ENCODE measurements at regions not wholly inside any gene's neighbourhood (a gene's known extent, or its start where the extent isn't known, plus 50 kb on each side); places are given as distances from the start of the nearest gene placed in this dataset.

DNA sequence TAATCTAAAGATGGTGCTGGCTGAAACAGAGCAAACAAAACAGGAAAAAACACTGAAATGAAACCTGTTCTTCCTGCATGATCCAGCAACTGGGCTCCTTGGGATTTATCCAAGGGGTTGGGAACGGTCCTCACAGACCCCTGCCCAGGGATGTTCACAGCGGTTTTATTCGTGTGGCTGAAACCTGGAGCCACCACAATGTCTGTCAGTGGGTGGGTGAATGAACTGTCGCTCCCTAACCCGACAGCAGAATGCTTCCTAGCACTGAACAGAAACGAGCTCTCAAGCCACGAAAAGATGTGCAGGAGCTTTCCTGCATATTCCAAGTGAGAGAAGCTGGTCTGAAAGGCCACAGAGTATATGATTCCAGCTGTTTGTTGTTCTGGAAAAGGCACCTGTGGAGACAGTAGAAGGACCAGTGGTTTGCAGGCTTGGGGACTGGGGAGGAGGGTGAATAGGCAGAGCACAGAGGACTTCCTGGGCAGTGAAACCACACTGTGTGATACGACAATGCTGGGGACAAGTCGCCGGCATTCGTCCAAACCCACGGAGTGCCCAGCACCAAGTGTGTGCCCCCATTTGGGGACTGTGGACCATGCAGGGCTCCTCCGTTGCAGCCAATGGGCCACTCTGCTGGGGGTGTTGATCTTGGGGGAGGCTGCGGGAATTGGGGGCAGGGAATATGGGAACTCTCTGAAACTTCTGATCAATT lies 73.9 kb downstream of the TEX29 start:
- DNase-seq (ENCODE audit: low spot score): no peak

DNA sequence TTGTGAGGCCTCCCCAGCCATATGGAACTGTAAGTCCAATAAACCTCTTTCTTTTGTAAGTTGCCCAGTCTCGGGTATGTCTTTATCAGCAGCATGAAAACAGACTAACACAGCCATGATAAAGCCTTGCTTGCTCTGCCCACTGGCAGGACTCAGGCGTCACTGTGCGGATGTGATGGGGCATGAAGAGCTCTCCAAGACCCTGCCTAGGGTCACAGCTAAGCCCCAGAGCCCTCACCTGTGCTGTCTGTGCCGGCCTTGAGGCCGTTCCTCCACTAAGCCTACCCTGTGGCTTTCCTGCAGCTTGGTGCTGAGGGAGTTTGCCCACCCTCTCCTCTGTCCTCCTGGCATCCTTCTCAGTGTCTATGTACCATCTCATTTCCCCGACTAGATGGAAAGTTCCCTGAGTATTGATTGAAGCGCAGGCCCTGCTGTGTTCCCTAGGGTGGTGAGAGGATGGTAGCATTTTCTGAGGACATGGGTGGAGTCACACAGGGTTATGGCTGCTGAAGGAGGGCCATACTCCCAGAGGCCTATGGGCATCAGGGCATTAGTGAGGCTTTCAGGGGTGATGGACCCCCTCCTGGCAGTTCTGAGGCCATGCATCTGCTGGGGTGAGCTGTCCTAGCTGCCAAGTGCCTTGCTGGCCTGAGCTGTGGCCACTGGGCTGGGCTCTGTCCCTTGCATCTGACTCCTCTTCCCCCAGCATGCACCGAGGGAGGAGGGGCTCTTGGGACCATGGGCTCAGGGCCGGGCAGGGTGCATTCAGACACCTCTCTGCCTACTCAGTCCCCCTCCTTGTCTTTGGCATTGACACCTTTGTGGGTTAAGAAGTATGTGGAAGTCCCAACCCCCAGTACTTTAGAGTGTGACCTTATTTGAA lies 75.3 kb downstream of the TEX29 start:
- DNase-seq (ENCODE audit: low spot score): no peak

DNA sequence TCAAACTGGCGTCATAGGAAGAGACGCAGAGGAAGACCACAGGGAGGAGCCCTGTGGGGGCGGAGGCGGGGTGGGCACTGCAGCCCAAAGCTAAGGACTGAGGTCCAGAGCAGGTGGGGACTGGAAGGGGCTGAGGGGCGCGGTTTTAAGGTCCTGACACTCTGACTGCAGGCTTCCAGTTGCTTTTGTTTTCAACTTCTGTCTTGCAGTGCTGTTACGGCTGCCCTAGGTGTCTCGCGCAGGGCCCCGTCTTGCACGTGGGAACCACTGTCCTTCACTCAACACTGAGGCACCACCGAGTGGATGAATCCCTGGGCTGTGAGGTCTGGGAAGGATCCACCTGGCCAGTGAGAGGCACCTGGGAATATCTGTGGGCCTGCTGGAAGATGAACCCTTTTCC lies 76.0 kb downstream of the TEX29 start:
- no peak for DNase-seq (ENCODE audit: low spot score)

DNA sequence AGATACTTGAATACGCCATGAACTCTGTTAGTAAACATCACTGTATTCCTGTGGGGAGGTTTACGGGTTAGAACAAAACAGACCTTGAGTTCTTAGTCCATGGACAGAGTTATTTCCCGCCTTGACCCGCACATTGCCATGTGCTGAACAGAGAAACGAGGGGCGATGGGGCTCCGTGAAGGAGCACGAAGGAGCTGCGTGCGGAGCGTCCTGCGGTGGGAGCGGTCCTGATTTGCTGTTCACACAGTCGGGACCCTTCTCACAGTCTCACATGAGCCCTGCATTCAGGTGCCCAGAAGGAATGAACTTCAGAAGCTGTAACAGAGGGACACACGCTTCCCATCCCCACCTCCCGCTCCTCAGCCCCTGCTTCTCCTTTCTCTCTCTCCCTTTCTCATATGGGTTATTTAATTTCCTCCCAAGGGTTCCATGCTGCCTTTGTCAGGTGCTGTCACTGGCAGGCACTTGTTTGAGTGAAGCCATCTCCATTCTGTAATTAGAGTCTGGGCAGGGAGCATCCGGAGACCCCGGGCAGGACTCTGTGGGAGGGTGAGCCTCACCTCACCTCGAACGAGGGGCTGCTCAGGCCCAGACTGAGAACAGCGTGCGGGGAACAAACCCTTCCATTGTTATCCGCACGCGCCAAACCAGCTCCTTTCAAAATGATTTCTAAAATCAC lies 76.9 kb downstream of the TEX29 start:
- DNase-seq (ENCODE audit: low spot score): no peak

DNA sequence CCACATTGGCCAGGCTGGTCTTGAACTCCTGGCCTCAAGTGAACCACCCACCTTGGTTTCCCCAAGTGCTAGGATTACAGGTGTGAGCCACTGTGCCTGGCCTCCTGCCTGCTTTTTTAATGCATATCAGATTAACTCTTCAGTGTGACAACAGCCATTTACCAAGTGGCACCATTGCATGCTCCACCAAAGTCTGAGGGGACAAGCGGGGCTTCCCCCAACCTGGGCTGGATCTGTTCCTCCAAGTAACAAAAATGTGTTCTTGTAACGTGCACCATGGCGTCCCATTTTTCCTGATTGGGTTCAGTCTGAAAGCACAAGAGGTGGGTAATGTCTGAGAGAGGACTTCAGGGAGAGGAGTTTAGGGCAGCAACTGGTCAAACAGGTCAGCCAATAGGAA lies 77.8 kb downstream of the TEX29 start:
- DNase-seq (ENCODE audit: low spot score): no peak

DNA sequence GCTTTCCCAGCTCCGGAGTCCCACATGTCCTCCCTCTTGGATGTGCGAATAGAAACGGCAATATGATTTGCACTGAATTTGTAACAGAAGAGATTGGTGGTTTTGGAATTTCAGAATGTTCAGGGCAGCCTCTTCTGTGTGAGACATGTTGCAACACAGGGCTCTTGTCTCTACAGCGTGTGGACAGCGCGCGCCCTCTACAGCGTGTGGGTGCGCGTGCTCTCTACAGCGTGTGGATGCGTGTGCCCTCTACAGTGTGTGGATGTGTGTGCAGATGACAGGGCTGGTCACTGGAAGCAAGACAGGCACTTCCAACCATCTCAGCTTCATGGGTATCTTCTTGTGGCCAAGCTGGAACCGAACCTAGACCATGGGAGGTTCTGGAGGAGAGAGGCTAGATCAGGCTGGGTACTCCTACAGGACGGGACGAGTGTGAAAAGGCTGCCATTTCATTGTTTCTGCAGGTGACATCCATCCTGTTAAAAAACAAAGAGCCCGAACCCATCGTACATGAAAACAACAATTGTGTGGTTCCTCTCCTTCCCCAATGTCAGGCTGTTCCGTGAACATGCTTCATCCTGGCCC lies 78.4 kb downstream of the TEX29 start:
- DNase-seq (ENCODE audit: low spot score): no peak

DNA sequence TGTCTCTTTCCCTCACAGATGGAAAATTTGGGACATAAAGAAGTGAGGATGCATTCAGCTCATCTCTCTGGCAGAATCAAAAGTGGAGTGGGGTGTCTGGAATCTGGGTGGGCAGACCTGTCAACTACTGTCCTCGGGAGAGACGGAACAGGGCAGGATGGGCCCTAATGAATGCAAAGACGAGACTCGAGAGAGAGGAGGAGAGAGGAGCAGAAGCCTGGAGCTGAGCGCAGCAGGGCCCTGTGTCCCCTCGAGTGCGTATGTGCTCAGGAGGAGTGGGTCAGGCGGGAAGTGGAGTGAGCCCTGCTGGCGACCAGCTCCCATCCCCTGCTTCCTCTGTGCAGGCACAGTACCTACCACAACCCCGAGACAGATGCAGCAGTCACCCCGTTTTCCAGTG lies 78.9 kb downstream of the TEX29 start:
- no peak for DNase-seq (ENCODE audit: low spot score)

DNA sequence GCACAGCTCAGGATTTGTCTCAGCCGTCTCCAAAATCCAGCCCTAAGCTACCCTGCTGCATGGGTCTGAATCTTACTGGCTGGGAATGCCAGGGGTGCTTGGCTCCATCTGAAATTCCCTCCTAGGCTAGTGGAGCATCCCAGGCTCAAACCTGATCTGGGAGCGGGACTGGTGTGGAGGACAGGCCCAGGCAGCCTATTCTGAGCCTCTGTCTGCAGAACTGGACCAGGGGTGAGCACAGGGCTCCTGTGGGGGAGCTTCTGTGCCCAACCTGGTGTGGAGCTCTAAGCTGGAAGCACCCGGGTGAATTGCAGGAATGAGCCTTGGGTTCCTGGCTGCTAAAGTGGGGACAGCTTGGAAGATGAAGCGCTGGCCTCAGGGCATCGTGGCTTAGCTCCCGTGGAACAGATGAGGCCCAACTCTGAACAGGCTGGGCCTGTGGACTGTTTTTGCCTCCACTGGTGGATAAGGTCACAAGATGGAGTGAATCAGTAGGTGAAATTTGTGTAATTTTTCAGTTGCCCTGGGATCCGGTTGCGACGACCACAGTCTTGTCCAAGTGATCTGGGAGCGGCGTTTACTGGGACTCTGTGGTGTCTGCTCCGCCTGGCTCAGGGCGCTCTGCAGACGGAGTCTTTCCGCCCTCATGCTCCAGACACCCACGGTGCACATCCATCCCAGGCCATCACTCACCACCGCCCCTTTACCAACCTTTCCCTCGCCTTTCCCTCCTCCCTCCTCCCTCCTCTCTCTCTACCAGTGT lies 79.5 kb downstream of the TEX29 start:
- DNase-seq (ENCODE audit: low spot score): no peak

DNA sequence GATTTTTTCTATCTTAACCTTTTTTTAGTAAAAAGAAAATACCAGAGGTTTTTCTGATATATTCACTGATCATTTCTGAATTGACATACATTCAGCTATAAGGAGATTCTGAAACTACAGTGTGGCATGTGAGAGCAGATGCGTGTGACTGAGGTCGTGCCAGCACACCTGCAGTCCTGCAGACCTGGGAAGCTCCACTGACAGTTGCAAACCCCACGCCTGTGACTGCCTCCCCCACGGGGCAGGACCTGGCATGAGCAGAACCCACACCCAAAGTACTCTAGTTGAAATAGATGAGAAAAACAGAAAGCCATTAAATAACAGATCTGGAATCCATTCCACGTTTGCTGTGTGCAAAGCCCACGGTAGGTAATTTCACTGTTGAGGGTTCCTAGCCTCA lies 80.7 kb downstream of the TEX29 start:
- no peak for DNase-seq (ENCODE audit: low spot score)

DNA sequence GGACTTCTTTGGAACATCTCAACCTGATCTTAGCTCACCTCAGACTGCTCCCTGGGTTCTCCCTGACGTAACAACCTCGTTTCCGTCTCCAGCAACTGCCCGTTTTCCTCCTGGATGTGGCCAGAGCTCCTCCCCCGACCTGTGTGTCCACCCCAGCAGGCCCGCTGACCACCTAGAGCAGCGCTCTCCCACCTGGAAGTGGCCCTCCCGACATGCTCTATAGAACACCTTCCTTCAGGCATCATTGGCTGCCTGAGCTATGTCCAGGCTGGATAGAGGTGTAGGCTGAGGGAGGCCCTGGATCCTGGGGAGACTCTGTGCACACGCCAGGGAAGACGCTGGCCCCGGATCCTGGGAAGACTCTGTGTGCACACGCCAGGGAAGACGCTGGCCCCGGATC lies 81.3 kb downstream of the TEX29 start:
- no peak for DNase-seq (ENCODE audit: low spot score)

DNA sequence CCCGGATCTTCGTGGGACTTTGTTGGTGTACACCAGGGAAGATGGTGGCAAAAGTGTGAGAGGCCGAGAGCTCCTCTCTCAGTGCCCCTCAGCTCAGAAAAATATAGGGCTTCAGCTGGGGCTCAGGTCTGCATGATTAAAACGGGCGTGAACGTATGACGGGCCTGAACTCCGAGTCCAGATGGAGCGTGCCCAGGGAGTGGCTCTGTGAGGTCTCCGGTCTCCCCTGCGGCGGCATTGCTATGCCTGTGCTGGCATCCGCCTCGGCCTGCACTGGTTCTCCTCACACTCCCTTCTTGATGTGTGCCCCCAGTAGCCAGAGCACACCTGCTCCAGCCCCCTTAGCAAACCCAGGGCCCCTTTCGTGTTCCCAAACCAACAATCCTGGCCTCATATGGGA lies 82.0 kb downstream of the TEX29 start:
- DNase-seq (ENCODE audit: low spot score): no peak

DNA sequence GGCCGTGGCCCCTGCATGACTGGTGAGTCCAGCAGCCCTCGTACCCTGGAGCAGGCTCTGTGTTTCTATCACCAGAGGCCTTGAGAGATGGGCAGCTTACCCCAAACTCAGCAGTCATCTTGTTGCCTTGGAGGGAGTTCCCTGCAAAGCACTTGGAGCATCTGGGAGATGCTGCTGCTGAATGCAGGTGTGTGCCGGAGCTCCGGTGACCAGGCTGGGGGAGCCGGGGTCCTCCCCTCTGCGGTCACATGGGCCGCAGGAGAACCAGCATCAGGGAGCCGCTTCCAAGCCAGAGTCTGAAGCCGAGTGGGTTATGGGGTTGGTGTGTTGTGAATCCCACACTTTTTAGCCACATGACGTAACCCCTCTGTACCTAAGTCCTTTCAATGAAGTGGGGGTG lies 82.8 kb downstream of the TEX29 start:
- DNase-seq (ENCODE audit: low spot score): no peak

DNA sequence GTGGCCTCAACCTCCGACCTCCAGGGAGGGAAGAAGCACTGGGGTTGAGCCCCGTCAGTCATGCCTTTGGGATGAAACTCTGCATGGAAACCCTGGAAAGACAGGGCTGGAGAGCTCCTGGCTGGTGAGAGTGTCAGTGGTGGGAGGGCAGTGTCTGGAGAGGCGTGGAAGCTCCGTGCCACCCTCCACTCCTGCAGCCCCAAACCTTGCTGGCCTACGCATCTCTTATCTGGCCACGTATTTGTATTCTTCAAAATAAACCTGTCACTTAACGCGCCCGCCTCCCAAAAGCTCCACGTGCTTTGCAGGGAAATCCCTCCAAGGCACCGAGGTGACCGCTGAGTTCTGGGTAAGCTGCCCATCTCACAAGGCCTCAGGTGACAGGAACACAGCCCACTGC lies 84.3 kb downstream of the TEX29 start:
- no peak for DNase-seq (ENCODE audit: low spot score)

DNA sequence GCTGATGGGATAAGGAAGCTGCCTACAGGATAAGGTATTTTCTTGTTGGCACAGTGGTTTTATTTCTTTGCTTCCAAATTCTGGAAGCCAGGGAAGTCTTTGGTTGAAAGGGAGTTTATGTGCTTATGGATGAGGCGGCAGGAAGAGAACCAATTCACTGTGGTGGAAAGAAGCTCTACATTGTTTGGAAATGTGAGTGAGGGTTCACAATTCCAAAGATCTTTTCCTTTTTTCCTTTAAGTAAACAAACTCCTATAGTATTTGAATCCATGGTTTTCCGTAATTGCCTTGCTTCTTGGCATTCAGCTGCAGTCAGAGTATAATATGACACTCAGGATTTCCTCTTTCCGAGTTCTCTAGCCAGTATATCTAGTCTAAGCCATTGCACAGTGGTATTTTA lies 86.2 kb downstream of the TEX29 start:
- no peak for DNase-seq (ENCODE audit: low spot score)

DNA sequence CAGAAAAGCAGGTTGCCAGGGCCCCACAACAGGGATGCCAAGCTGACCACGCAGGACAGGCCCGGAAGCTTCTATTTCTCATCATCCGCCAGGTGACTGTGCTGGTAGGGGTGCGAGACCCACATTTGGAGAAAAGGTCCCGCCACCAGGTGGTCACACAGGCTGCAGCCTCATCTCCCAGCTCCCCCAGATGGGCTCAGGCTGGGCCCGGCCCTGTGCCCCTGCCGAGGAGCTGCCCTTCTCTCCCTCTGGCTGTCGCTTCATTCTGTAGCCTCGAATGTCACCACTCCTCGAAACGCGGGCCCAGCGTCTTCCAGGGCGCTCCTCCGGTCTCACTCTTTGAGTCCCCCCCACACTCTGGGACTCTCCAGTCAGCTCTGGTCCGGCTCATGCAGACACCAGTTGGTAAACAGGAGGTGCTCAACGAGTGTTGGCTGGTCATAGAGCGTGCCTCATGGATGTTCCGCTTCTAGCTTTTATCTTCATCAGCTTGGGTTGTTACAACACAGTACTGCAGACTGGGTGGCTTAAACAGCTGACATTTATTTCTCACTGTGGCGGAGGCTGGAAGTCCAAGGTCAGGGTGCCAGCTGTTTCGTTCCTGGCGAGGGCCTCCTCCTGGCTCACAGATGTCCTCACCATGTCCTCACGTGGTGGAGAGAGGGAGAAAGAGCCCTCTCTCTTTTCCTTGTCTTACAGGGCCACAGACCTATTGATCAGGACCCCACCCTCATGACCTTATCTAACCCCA lies 87.1 kb downstream of the TEX29 start:
- DNase-seq (ENCODE audit: low spot score): no peak

DNA sequence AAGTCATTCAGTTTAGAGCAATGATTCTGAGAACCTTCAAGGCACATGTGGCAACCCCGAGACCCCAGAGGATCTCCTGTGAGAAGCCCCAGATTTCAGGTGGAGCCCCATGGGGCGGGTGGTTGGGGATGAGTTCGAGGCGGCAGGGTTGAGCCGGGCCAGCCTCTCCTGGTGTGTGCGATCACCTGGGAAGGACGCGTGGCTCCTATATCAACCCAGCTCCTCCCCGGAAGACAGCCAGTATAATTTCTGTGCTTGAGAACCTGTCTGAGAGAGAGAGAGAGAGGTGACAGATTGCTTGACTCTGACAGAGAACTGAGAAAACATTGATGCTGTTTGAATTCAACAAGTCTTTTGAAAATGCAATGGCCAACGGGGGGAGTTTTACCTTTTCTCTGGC lies 89.0 kb downstream of the TEX29 start:
- DNase-seq (ENCODE audit: low spot score): no peak

DNA sequence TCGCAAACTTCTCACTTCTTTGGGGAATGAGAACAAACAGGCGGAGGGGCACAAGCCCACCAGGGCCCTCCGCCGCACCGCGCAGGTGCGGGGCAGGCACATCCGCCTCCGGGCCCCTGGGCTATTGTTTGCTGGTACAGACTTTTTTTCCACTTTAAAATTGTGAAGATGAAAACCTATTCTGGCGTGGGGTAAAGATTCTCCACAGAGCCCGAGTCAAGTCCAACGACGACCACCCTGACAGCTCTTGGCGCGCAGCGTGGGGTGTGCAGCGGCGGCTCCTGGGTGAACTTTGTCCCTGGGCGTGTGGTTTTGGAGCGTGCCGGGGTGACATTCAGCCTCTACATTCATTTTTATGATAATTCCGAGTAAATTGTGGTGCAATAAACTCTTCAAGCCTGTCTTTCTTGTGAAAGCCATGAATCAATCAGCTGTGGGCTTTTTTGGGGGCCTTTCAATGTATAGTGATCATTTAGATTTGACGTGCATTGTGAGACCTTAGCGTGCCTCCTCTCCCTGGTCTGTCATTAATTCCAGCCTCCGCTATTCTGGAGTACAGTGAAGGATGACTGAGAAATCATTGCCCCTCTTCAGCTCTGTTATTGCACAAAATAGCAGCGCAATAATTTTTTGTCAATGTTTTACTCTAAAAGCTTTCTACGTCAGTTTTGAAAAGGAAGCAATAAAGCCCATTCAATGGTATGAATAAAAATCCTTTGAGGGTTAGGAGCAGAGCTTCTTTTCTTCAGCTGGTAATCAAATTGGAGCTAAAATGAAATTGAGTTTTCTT lies 90.0 kb downstream of the TEX29 start:
- no peak for DNase-seq (ENCODE audit: low spot score)

DNA sequence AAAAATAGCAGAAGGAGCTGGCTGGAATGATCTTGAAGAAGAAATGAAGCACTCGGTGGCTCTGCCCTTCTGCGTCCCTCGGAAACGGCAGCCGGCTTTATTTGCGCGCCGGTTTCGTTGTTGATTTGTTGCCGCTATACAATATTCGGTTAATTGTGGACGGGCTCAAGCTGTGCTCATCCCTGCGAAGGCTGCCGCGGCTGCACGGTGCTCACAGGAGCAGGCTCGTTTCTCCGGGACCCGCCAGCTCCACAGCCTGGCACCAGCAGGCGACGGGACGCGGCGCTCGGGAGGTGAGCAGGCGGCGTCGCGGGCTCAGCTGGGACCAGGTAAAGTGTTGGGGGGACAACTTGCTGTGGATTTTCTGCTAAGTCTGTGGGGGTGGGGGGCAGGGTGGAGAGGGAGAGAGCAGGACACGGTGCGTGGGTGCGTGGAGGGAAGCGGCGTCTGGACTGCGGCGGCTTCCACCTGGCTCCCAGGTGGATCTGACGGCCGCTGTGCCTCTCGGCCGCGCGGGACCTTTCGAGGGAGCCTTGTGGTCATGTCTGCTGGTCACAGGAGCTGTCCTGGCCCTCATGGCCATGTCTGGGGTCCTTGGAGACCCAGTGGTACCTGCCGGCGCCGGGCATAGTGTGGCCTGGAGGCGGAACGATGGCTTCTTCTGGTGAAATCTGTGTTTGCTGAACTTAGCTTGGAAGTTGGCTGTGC lies 90.9 kb downstream of the TEX29 start:
- DNase-seq (ENCODE audit: low spot score): no peak

DNA sequence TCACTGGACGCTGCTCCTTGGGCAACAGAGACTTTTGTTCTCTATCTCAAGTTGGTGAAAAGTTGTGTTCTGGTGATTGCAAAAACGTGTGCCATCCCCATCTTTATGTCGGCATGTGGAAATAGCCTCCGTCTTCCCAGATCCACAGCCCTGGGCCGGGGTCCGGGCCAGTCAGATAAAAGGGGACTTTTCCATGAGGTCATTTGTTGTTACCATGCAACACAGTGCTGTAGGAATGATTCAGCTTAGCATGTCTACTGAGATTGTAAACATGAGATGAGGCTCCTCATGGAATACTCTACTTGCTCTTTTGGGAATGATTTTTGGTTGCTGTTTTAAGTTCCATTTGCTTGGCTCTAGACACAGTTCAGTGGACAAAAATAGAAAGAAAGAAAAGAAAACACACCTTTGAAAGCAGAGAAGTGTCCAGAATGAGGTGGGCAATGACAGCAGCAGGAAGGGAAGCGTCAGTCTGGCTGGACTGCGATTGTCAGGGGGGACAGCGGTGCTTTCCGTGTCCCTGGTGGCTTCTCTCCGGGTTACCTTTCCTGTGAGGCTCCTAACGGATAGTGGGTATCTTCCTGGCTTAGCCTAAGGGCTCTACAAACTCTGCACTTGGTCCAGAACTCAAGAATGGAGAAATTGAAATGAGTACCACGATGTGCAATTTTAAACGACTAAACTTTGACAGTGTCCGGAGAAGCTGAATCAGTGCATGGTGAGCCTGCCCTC lies 91.6 kb downstream of the TEX29 start:
- DNase-seq (ENCODE audit: low spot score): no peak
